ENCODE measurements at regions not wholly inside any gene's neighbourhood (a gene's known extent, or its start where the extent isn't known, plus 50 kb on each side); places are given as distances from the start of the nearest gene placed in this dataset.

DNA sequence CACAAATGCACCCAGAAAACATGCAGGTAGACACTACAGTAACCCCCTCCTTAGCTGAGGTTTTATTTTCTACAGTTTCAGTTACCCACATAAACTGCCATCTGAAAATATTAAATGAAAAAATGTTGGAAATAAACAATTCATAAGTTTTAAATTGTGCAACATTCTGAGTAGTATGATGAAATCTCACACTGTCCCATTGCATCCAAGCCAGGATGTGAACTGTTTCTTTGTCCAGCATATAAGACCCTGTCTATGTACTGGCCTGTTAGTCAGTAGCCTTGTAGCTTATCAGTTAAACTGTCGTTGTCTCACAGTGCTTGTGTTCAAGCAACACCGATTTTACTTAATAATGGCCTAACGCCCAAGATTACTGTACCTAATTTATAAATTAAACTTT, 630.5 kb downstream of the ANXA1 start:
- no peak for TF ChIP-seq EZH2 (IDR thresholded peaks at IDR 0.05)
- no peak for TF ChIP-seq POLR2AphosphoS5 (IDR thresholded peaks at IDR 0.05; ENCODE audit: borderline replicate concordance, low read depth, low read length)
